PC-3 (cell line): ENCODE measurements at regions not wholly inside any gene's neighbourhood (a gene's known extent, or its start where the extent isn't known, plus 50 kb on each side); places are given as distances from the start of the nearest gene placed in this dataset.

Experiments
- ATAC-seq: fragments of 200-7000 bp; cut with Tn5 transposase; 2 replicates; pipeline ENCODE4 v1.9.1; 2020; ENCODE audit warnings: mild to moderate bottlenecking, moderate library complexity
- BruUV-seq: library from RNA; stranded (reverse); fragments of 400-500 nt; replicated peaks from 2 replicates; lab custom pipeline; 2021; lab: Mats Ljungman, UMichigan
- CTCF ChIA-PET: fragments of 300-600 bp; sonication (Branson Sonifier 250); formaldehyde crosslinking; loops from one replicate; lab custom pipeline; 2022; ENCODE audit warnings: antibody characterized with exemption; lab: Charles Lee
- POLR2A ChIA-PET: fragments of 300-600 bp; sonication (Branson Sonifier 250); formaldehyde crosslinking; loops from one replicate; lab custom pipeline; 2022; ENCODE audit warnings: antibody characterized with exemption; ENCODE audit not compliant: unreplicated experiment; lab: Charles Lee
- DNase-seq: peaks from one replicate; pipeline ENCODE4 v3.0.0-alpha.2; 2015
- H2AFZ ChIP-seq: fragments of 300-600 bp; sonication (generic); 2 replicates; pipeline ENCODE4 v1.6.0; 2016; ENCODE audit warnings: antibody characterized with exemption, low read length
- H3F3A ChIP-seq: fragments of 300-600 bp; sonication (generic); one replicate; pipeline ENCODE4 v1.6.0; 2017; ENCODE audit warnings: antibody characterized with exemption, low read length, control low read depth, mild to moderate bottlenecking; ENCODE audit not compliant: unreplicated experiment
- H3K27ac ChIP-seq: fragments of 300-600 bp; sonication (generic); 2 replicates; pipeline ENCODE4 v1.5.1; 2016; ENCODE audit warnings: mild to moderate bottlenecking, low read length
- H3K27me3 ChIP-seq: fragments of 300-600 bp; sonication (generic); 2 replicates; pipeline ENCODE4 v1.6.1; 2016; ENCODE audit warnings: low read length, mixed read lengths
- H3K36me3 ChIP-seq: fragments of 300-600 bp; sonication (generic); 2 replicates; pipeline ENCODE4 v1.6.1; 2016; ENCODE audit warnings: low read depth, mixed run types, low read length, mixed read lengths
- H3K4me1 ChIP-seq: fragments of 300-600 bp; sonication (generic); 2 replicates; pipeline ENCODE4 v1.5.1; 2016; ENCODE audit warnings: low read length; ENCODE audit not compliant: insufficient read depth
- H3K4me2 ChIP-seq: fragments of 300-600 bp; sonication (generic); 2 replicates; pipeline ENCODE4 v1.6.0; 2016; ENCODE audit warnings: low read length
- H3K4me3 ChIP-seq: fragments of 300-600 bp; sonication (generic); 2 replicates; pipeline ENCODE4 v1.5.1; 2016; ENCODE audit warnings: mild to moderate bottlenecking, low read length, mixed read lengths
- H3K79me2 ChIP-seq: fragments of 300-600 bp; sonication (generic); 2 replicates; pipeline ENCODE4 v1.6.1; 2017; ENCODE audit warnings: low read length, mixed read lengths
- H3K9ac ChIP-seq: fragments of 300-600 bp; sonication (generic); 2 replicates; pipeline ENCODE4 v1.6.0; 2016; ENCODE audit warnings: mild to moderate bottlenecking, low read length
- H3K9me2 ChIP-seq: fragments of 300-600 bp; sonication (generic); replicated peaks from 2 replicates; pipeline ENCODE4 v1.6.1; 2016; ENCODE audit warnings: mixed run types, low read length, mixed read lengths
- H3K9me3 ChIP-seq: fragments of 300-600 bp; sonication (generic); 2 replicates; pipeline ENCODE4 v1.6.1; 2016; ENCODE audit warnings: low read length, mixed read lengths
- H4K20me1 ChIP-seq: fragments of 300-600 bp; sonication (generic); 2 replicates; pipeline ENCODE4 v1.6.1; 2016; ENCODE audit warnings: low read length, mixed read lengths
- CTCF ChIP-seq: fragments of 300-600 bp; sonication (generic); conservative IDR thresholded peaks from 2 replicates; pipeline ENCODE4 v1.5.1; 2017; ENCODE audit warnings: antibody characterized with exemption, low read depth, mild to moderate bottlenecking, low read length
- EZH2 ChIP-seq: fragments of 300-600 bp; sonication (generic); IDR thresholded peaks from one replicate; pipeline ENCODE4 v1.6.1; 2017; ENCODE audit warnings: antibody characterized with exemption, mild to moderate bottlenecking, low read length; ENCODE audit not compliant: unreplicated experiment
- EZH2phosphoT487 ChIP-seq: fragments of 300-600 bp; sonication (generic); IDR thresholded peaks from 2 replicates; pipeline ENCODE4 v1.6.1; 2018; ENCODE audit warnings: mild to moderate bottlenecking, antibody characterized with exemption, low read length, borderline replicate concordance
- intact Hi-C: fragments of 100-400 bp; cut with micrococcal nuclease; formaldehyde crosslinking; loops from 2 replicates; pipeline ENCODE4 v1.9.0; 2023

GRCh38 chr14:44763356-44763755, 198.4 kb downstream of the KLHL28 start:
- TF ChIP-seq EZH2phosphoT487, result no peak
- no peak for TF ChIP-seq EZH2
- no peaks in the 10 kb centered on the region for H3K4me1 ChIP-seq
- H3K79me2 ChIP-seq, result no peaks in the 10 kb centered on the region
- no peak overlapping the region for H3K27ac ChIP-seq
- no peak overlapping the region for H3K4me3 ChIP-seq
- H3F3A ChIP-seq, result no peaks in the 10 kb centered on the region
- H3K4me2 ChIP-seq, result no peak overlapping the region
- POLR2A ChIA-PET, result no interaction called here
- intact Hi-C loops, result no loop called here
- H3K9me2 ChIP-seq, result no peaks in the 10 kb centered on the region
- H3K36me3 ChIP-seq, result no peaks in the 10 kb centered on the region
- CTCF ChIA-PET, result no interaction called here
- no peak overlapping the region for H2AFZ ChIP-seq
- no TSS peak for BruUV-seq
- ATAC-seq (no peak), DNase-seq (no peak)
- H3K9ac ChIP-seq, result no peak overlapping the region
- no peaks in the 10 kb centered on the region for H4K20me1 ChIP-seq
- no peaks in the 10 kb centered on the region for H3K9me3 ChIP-seq
- no peaks in the 10 kb centered on the region for H3K27me3 ChIP-seq

GRCh38 chr14:44759277-44759676, 202.5 kb downstream of the KLHL28 start:
- Histone ChIP-seq H3K9ac (no peak overlapping the region), H3K27ac (no peak overlapping the region), H3K36me3 (no peaks in the 10 kb centered on the region), H3K9me2 (no peaks in the 10 kb centered on the region), H3K79me2 (no peaks in the 10 kb centered on the region), H3F3A (no peaks in the 10 kb centered on the region), H4K20me1 (no peaks in the 10 kb centered on the region), H3K4me2 (no peak overlapping the region), H3K27me3 (no peaks in the 10 kb centered on the region), H3K9me3 (no peaks in the 10 kb centered on the region), H3K4me3 (no peak overlapping the region), H2AFZ (no peak overlapping the region), H3K4me1 (no peaks in the 10 kb centered on the region)
- CTCF ChIA-PET, result interaction anchor here (0.7 kb wide), 1 partner anchor 136 kb away, joined by 5 read pairs; no protein-coding TSS in a partner anchor
- intact Hi-C loops, result no loop called here
- no TSS peak for BruUV-seq
- DNase-seq (no peak), ATAC-seq (no peak)
- TF ChIP-seq CTCF, result no peak
- TF ChIP-seq EZH2phosphoT487, result no peak
- TF ChIP-seq EZH2, result no peak
- POLR2A ChIA-PET, result no interaction called here

GRCh38 chr14:44756554-44756953, 205.2 kb downstream of the KLHL28 start:
- no peak for ATAC-seq
- DNase-seq, result no peak
- no peaks in the 10 kb centered on the region for H3F3A ChIP-seq
- TF ChIP-seq CTCF (no peak), EZH2phosphoT487 (no peak), EZH2 (no peak)
- H3K9me3 ChIP-seq, result no peaks in the 10 kb centered on the region
- H3K4me3 ChIP-seq, result no peak overlapping the region
- no peak overlapping the region for H3K4me2 ChIP-seq
- ChIA-PET POLR2A (no interaction called here), CTCF (no interaction called here)
- no peaks in the 10 kb centered on the region for H3K79me2 ChIP-seq
- no peak overlapping the region for H2AFZ ChIP-seq
- H3K9me2 ChIP-seq, result no peaks in the 10 kb centered on the region
- no peaks in the 10 kb centered on the region for H4K20me1 ChIP-seq
- no peaks in the 10 kb centered on the region for H3K27me3 ChIP-seq
- H3K27ac ChIP-seq, result no peak overlapping the region
- no peaks in the 10 kb centered on the region for H3K36me3 ChIP-seq
- no peaks in the 10 kb centered on the region for H3K4me1 ChIP-seq
- no peak overlapping the region for H3K9ac ChIP-seq
- no TSS peak for BruUV-seq
- intact Hi-C loops, result no loop called here
